HepG2 (cell line): ENCODE measurements at regions not wholly inside any gene's neighbourhood (a gene's known extent, or its start where the extent isn't known, plus 50 kb on each side); places are given as distances from the start of the nearest gene placed in this dataset.
A peak's percentile ranks its signal among the peaks of the same experiment; 100 is the strongest.

ENCODE experiments used
- ARID3A ChIP-seq: IDR thresholded peaks from 2 replicates; pipeline ENCODE4 v1.6.1; 2012; ENCODE audit warnings: low read depth, low read length, improper control_type of control experiment
- CTCF ChIP-seq: sonication (generic); formaldehyde crosslinking; IDR thresholded peaks from 2 replicates; pipeline ENCODE4 v1.5.0; 2020; ENCODE audit warnings: mild to moderate bottlenecking, missing genetic modification reagents, moderate library complexity
- GATAD2A ChIP-seq: IDR thresholded peaks from 2 replicates; pipeline ENCODE4 v1.6.1; 2016
- PATZ1 ChIP-seq: sonication (generic); formaldehyde crosslinking; IDR thresholded peaks from 2 replicates; pipeline ENCODE4 v1.4.0; 2020; ENCODE audit warnings: missing genetic modification reagents
- RELA ChIP-seq: sonication (generic); formaldehyde crosslinking; IDR thresholded peaks from 2 replicates; pipeline ENCODE4 v1.4.0; 2020; ENCODE audit warnings: missing genetic modification reagents
- SYNCRIP ChIP-seq: fragments of 200-400 bp; formaldehyde crosslinking; IDR thresholded peaks from 2 replicates; pipeline ENCODE4 v1.6.1; 2018; ENCODE audit warnings: mild to moderate bottlenecking, low read depth, low read length; ENCODE audit not compliant: insufficient read depth
- TOE1 ChIP-seq: sonication (generic); formaldehyde crosslinking; IDR thresholded peaks from 2 replicates; pipeline ENCODE4 v1.4.0; 2020; ENCODE audit warnings: mild to moderate bottlenecking, missing genetic modification reagents
- ZEB1 ChIP-seq: IDR thresholded peaks from 2 replicates; pipeline ENCODE4 v1.6.1; 2012; ENCODE audit warnings: mild to moderate bottlenecking, low read depth, inconsistent platforms; ENCODE audit not compliant: insufficient replicate concordance
- ZGPAT ChIP-seq: IDR thresholded peaks from 2 replicates; pipeline ENCODE4 v1.6.1; 2016; ENCODE audit warnings: mild to moderate bottlenecking
- ZHX2 ChIP-seq, 2 experiments: sonication (generic) in 1 of 2; formaldehyde crosslinking in 1 of 2; IDR thresholded peaks; 2 replicates each; pipeline versions ENCODE4 v1.6.1 to v1.9.0; 2014 to 2022; ENCODE audit warnings: antibody characterized with exemption in 1 of 2, borderline replicate concordance in 1 of 2, inconsistent platforms in 1 of 2, low read depth in 1 of 2, missing genetic modification reagents in 1 of 2
- ZNF101 ChIP-seq: sonication (generic); formaldehyde crosslinking; IDR thresholded peaks from 2 replicates; pipeline ENCODE4 v1.4.0; 2020; ENCODE audit warnings: mild to moderate bottlenecking, low read depth, missing genetic modification reagents, borderline replicate concordance
- ZNF770 ChIP-seq: sonication (generic); formaldehyde crosslinking; IDR thresholded peaks from 2 replicates; pipeline ENCODE4 v1.5.0; 2020; ENCODE audit warnings: mild to moderate bottlenecking, missing genetic modification reagents

GRCh38 chr20:52001999-52002666 lies 189.4 kb downstream of the ZFP64 start (continued):
- TF ChIP-seq RELA (CRISPR knock-in tag) (peak; percentile 62; the same call in 1 of the 2 replicates), PATZ1 (CRISPR knock-in tag) (peak; percentile 80), SYNCRIP (no peak), ZHX2 (IDR thresholded peaks at IDR 0.05; ENCODE audit: low read depth) (0 out of 2 replicates have a peak, but pooled peaks have one; percentile 16), ZHX2 (CRISPR knock-in tag; IDR thresholded peaks at IDR 0.05; ENCODE audit: borderline replicate concordance) (no peak), ZNF770 (CRISPR knock-in tag) (no peak), ZNF101 (no peak), GATAD2A (peak; percentile 68; the same call in 1 of the 2 replicates), ARID3A (peak; percentile 95), CTCF (peak; percentile 39), ZEB1 (no peak), TOE1 (CRISPR knock-in tag) (no peak), ZGPAT (CRISPR knock-in tag) (peak; percentile 89)
